Glutamatergic neuron (in vitro differentiated cells): ENCODE measurements at regions not wholly inside any gene's neighbourhood (a gene's known extent, or its start where the extent isn't known, plus 50 kb on each side); places are given as distances from the start of the nearest gene placed in this dataset.

Source experiments
- DNase-seq: peaks from one replicate; pipeline ENCODE4 v3.0.0; 2022
- H3K27ac Mint-ChIP-seq: one replicate; pipeline ENCODE4 v1.8.0; 2020; ENCODE audit warnings: mild to moderate bottlenecking, mixed read lengths, inconsistent platforms; ENCODE audit not compliant: unreplicated experiment
- H3K27me3 Mint-ChIP-seq: one replicate; pipeline ENCODE4 v1.8.0; 2020; ENCODE audit warnings: mild to moderate bottlenecking, moderate library complexity, mixed read lengths, inconsistent platforms; ENCODE audit not compliant: unreplicated experiment
- H3K36me3 Mint-ChIP-seq: one replicate; pipeline ENCODE4 v1.8.0; 2020; ENCODE audit warnings: mild to moderate bottlenecking, mixed read lengths, inconsistent platforms; ENCODE audit not compliant: unreplicated experiment
- H3K4me1 Mint-ChIP-seq: one replicate; pipeline ENCODE4 v1.8.0; 2020; ENCODE audit warnings: mild to moderate bottlenecking, low read depth, mixed read lengths, inconsistent platforms; ENCODE audit not compliant: unreplicated experiment
- H3K4me3 Mint-ChIP-seq: one replicate; pipeline ENCODE4 v1.8.0; 2020; ENCODE audit warnings: mild to moderate bottlenecking, mixed read lengths, inconsistent platforms; ENCODE audit not compliant: unreplicated experiment
- H3K9me3 Mint-ChIP-seq: one replicate; pipeline ENCODE4 v1.8.0; 2020; ENCODE audit warnings: mild to moderate bottlenecking, moderate library complexity, mixed read lengths, inconsistent platforms; ENCODE audit not compliant: unreplicated experiment
- TF ChIP-seq, protein P1 (sequence below): fragments of 200-600 bp; sonication (generic); IDR thresholded peaks from one replicate; pipeline ENCODE4 v1.5.0; 2021; ENCODE audit not compliant: partially characterized antibody, unreplicated experiment

DNA sequence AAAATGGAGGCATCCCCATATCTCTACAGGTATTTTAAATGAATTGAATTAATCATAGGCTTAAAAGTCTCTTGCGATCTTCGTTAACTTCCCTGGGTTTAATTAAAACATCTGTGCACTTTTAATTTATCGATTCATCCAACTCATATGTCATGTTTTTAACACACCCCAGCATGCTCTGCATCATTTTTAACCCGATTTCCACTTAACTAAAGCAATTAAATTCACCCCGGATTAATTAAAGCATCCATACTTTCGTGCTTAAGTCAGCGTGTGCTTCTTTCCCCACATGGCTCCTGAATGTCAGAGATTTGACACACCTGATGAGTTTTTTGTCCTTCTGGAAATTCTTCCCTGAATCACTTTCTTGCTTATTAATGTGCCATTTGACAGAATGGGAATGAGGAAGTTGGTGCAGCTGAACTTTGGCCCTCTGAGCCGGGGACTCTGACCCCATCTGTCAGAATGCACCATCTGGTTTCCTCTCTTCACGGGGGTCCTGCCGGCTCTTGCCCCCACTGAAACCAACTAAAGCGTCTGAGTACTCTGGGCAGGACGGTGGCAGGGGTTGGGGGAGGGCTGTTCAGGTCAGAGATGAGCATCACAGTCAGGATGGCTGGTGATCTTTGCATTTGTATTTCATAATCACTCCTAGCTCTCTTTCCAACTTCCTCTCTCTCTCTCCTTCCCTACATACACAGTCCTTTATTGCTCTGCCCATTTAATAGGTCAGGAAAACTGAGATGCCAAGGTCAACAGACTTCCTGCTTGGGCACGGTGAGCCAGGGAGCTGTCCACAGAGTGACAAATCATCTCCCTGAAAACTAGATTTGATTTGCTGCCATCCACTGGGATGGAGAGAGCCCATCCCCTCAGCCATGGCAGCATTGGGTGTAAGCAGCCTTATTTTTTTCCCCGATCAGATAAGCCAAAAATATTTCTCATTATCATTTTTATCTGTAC, 180.3 kb upstream of the WWC1 start:
- Mint-ChIP-seq H3K4me3 (peak overlapping the region; percentile 63), H3K9me3 (peaks cover 5% of the 10 kb centered on the region), H3K27me3 (no peaks in the 10 kb centered on the region), H3K27ac (no peak overlapping the region), H3K4me1 (peaks cover 39% of the 10 kb centered on the region), H3K36me3 (no peaks in the 10 kb centered on the region)
- TF ChIP-seq, protein P1, sequence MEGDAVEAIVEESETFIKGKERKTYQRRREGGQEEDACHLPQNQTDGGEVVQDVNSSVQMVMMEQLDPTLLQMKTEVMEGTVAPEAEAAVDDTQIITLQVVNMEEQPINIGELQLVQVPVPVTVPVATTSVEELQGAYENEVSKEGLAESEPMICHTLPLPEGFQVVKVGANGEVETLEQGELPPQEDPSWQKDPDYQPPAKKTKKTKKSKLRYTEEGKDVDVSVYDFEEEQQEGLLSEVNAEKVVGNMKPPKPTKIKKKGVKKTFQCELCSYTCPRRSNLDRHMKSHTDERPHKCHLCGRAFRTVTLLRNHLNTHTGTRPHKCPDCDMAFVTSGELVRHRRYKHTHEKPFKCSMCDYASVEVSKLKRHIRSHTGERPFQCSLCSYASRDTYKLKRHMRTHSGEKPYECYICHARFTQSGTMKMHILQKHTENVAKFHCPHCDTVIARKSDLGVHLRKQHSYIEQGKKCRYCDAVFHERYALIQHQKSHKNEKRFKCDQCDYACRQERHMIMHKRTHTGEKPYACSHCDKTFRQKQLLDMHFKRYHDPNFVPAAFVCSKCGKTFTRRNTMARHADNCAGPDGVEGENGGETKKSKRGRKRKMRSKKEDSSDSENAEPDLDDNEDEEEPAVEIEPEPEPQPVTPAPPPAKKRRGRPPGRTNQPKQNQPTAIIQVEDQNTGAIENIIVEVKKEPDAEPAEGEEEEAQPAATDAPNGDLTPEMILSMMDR: no peak
- DNase-seq: no peak

DNA sequence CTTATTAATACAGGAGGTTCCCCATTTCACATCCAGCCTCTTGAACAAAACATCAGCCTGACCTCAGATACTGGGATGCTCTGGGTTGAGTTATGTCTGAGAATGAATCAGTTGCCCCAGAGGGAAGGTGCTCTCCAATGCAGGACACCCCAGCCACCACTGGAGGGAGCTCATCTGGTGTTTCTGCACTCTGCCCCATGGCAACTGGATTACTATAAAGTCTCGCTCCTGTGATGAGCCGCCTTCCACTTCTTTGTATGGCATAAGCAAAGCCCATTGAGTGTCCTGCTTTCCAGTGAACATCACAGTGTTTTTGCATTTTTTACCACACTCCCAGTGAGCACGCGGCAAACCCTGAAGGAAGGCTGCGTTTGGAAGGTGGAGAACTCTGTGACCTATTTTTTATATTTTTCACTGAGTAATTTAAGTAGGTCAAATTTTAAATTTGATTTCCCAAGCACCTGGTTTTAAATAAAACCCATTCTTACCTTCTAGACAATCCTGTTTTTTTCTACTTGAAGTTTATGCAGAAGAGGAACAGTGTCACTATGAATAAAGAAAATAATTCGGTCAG, 176.9 kb upstream of the WWC1 start:
- Mint-ChIP-seq H3K36me3 (no peaks in the 10 kb centered on the region), H3K27me3 (no peaks in the 10 kb centered on the region), H3K4me1 (peaks cover 30% of the 10 kb centered on the region), H3K9me3 (no peaks in the 10 kb centered on the region), H3K27ac (no peak overlapping the region), H3K4me3 (peak overlapping the region; percentile 31)
- peak; percentile 80 for DNase-seq
- TF ChIP-seq, protein P1: peak; percentile 76

DNA sequence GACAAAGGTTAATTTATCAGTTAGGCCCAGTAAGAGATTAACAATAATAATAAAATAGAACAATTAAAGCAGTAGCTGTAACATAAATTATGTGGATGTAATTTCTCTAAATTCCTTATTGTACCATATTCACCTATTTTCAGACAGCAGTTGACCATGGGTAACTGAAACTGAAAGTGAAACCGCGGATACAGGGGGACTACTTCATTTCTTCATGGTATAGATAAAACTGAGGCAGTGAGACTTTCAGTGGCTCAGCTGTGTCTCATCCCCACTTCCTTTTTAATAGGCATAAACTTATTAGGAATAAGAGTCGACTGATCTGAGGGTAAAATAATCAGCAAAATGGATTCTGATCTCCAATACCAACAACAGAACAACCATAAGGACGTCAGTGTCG, 174.0 kb upstream of the WWC1 start:
- no peak for DNase-seq
- TF ChIP-seq, protein P1: no peak
- Mint-ChIP-seq H3K27me3 (no peaks in the 10 kb centered on the region), H3K4me1 (peaks cover 10% of the 10 kb centered on the region), H3K27ac (no peak overlapping the region), H3K9me3 (no peaks in the 10 kb centered on the region), H3K4me3 (no peak overlapping the region), H3K36me3 (no peaks in the 10 kb centered on the region)

DNA sequence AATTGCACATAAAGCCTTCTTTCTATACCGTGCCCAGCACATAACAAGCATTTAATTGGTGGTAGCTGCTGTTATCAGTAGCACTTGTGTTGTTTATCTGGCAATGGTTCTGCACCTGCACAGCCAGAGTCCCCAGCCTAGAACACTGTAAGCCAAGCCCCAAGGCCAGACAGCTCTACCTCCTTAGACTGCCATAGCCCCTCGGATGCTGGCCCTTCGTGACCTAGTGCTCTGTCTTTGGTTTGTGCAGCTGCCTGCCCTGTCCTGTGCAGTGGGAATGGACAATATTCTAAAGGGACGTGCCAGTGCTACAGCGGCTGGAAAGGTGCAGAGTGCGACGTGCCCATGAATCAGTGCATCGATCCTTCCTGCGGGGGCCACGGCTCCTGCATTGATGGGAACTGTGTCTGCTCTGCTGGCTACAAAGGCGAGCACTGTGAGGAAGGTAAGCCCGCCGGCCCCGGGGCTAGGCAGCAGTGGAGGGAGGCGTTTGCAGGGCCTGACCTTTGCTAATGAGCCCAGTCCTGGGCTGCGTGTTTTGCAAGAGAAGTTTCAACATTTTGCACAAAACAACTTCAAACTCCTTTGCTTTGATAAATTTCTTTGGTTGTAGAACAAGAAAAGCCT, 173.3 kb upstream of the WWC1 start:
- H3K4me3 Mint-ChIP-seq: no peak overlapping the region
- no peaks in the 10 kb centered on the region for H3K9me3 Mint-ChIP-seq
- TF ChIP-seq, protein P1: no peak
- H3K27me3 Mint-ChIP-seq: no peaks in the 10 kb centered on the region
- H3K4me1 Mint-ChIP-seq: peaks cover 8% of the 10 kb centered on the region
- no peak for DNase-seq
- H3K36me3 Mint-ChIP-seq: no peaks in the 10 kb centered on the region
- H3K27ac Mint-ChIP-seq: no peak overlapping the region
